H1 (cell line): ENCODE measurements at regions not wholly inside any gene's neighbourhood (a gene's known extent, or its start where the extent isn't known, plus 50 kb on each side); places are given as distances from the start of the nearest gene placed in this dataset.

ENCODE experiments used
- CTCF ChIA-PET: fragments of 300-600 bp; sonication (Branson Sonifier 250); formaldehyde crosslinking; loops from one replicate; lab custom pipeline; 2021; ENCODE audit not compliant: partially characterized antibody; lab: Charles Lee
- POLR2A ChIA-PET: fragments of 300-600 bp; sonication (Branson Sonifier 250); formaldehyde crosslinking; loops from one replicate; lab custom pipeline; 2021; ENCODE audit warnings: inconsistent platforms; ENCODE audit not compliant: partially characterized antibody; lab: Charles Lee
- DNase-seq, 2 experiments: peaks; one replicate each; pipeline versions ENCODE4 v3.0.0 to v3.0.0-alpha.2; 2010 to 2022; ENCODE audit warnings: low spot score in 2 of 2, low read depth in 1 of 2, mixed read lengths in 1 of 2
- FAIRE-seq: peaks from 2 replicates; lab custom pipeline; 2011; peaks lifted over from hg19 to GRCh38; lab: Jason Lieb, UNC
- H2AFZ ChIP-seq: 2 replicates; pipeline ENCODE4 v1.8.1; 2012; ENCODE audit warnings: low read length, inconsistent platforms
- H2AK5ac ChIP-seq: 2 replicates; pipeline ENCODE4 v1.6.1; 2013; ENCODE audit warnings: low read depth, low read length
- H2BK120ac ChIP-seq: replicated peaks from 2 replicates; pipeline ENCODE3; 2013; ENCODE audit warnings: low read depth, low read length, inconsistent platforms
- H2BK12ac ChIP-seq: 2 replicates; pipeline ENCODE4 v1.6.1; 2013; ENCODE audit warnings: low read depth, low read length
- H2BK15ac ChIP-seq: 2 replicates; pipeline ENCODE4 v1.6.1; 2013; ENCODE audit warnings: low read length
- H2BK20ac ChIP-seq: 2 replicates; pipeline ENCODE4 v1.6.1; 2013; ENCODE audit warnings: low read length
- H2BK5ac ChIP-seq: 2 replicates; pipeline ENCODE4 v1.6.1; 2013; ENCODE audit warnings: low read depth, low read length
- H3K14ac ChIP-seq: 2 replicates; pipeline ENCODE4 v1.6.1; 2013; ENCODE audit warnings: inconsistent platforms; ENCODE audit not compliant: insufficient read length
- H3K18ac ChIP-seq: 2 replicates; pipeline ENCODE4 v1.6.1; 2013; ENCODE audit warnings: low read length; ENCODE audit errors: extremely low read depth
- H3K23ac ChIP-seq: 2 replicates; pipeline ENCODE4 v1.6.1; 2013; ENCODE audit warnings: inconsistent platforms; ENCODE audit not compliant: insufficient read length
- H3K23me2 ChIP-seq: 2 replicates; pipeline ENCODE4 v1.6.1; 2013; ENCODE audit warnings: low read depth, low read length
- H3K27ac ChIP-seq: 2 replicates; pipeline ENCODE4 v1.6.1; 2011; ENCODE audit warnings: low read depth, low read length, inconsistent platforms
- H3K27me3 ChIP-seq, 4 experiments: replicated peaks in 1 of 4; 1 replicate in 1 of 4; 2 replicates in 3 of 4; pipeline versions ENCODE4 v1.6.1 to v1.8.1; 2011 to 2013; ENCODE audit warnings: low read length in 3 of 4, mild to moderate bottlenecking in 3 of 4, inconsistent platforms in 2 of 4, mixed read lengths in 2 of 4, moderate library complexity in 1 of 4; ENCODE audit not compliant: control insufficient read depth in 3 of 4, insufficient read depth in 3 of 4; ENCODE audit errors: extremely low read depth in 1 of 4
- H3K36me3 ChIP-seq, 4 experiments: 2 replicates each; pipeline versions ENCODE4 v1.6.1 to v1.8.1; 2011 to 2013; ENCODE audit warnings: mild to moderate bottlenecking in 4 of 4, low read length in 3 of 4, moderate library complexity in 2 of 4, control low read depth in 1 of 4, inconsistent platforms in 1 of 4; ENCODE audit not compliant: insufficient read depth in 4 of 4, control insufficient read depth in 2 of 4
- H3K4ac ChIP-seq: replicated peaks from 2 replicates; pipeline ENCODE3; 2013; ENCODE audit warnings: low read length, low read depth, mixed read lengths, inconsistent platforms; ENCODE audit not compliant: insufficient read length
- H3K4me1 ChIP-seq, 4 experiments: replicated peaks in 1 of 4; 1 replicate in 1 of 4; 2 replicates in 3 of 4; pipeline versions ENCODE4 v1.6.1 to v1.8.1; 2011 to 2013; ENCODE audit warnings: low read length in 3 of 4, inconsistent platforms in 2 of 4, mixed read lengths in 1 of 4; ENCODE audit not compliant: insufficient read depth in 4 of 4, control insufficient read depth in 3 of 4
- H3K4me2 ChIP-seq, 2 experiments: 2 replicates each; pipeline versions ENCODE4 v1.6.1 to v1.8.1; 2011 to 2013; ENCODE audit warnings: low read depth in 2 of 2, low read length in 2 of 2, control low read depth in 1 of 2, inconsistent platforms in 1 of 2, mild to moderate bottlenecking in 1 of 2; ENCODE audit not compliant: insufficient read depth in 1 of 2
- H3K4me3 ChIP-seq, 4 experiments: fragments of 200-600, 300-600 bp in 1 of 4; sonication (generic), shearing (Covaris generic), sonication (Bioruptor Twin) in 1 of 4; 2 replicates each; pipeline versions ENCODE4 v1.5.1 to v1.8.1; 2011 to 2016; ENCODE audit warnings: low read length in 4 of 4, low read depth in 3 of 4, control low read depth in 2 of 4, inconsistent platforms in 2 of 4, mild to moderate bottlenecking in 2 of 4, mixed read lengths in 1 of 4, moderate library complexity in 1 of 4; ENCODE audit not compliant: insufficient read depth in 2 of 4; ENCODE audit errors: extremely low read depth in 1 of 4
- H3K56ac ChIP-seq: replicated peaks from 2 replicates; pipeline ENCODE3; 2013; ENCODE audit warnings: low read depth, mild to moderate bottlenecking, mixed read lengths, low read length, inconsistent platforms; ENCODE audit not compliant: insufficient read length
- H3K79me1 ChIP-seq: 2 replicates; pipeline ENCODE4 v1.6.1; 2013; ENCODE audit warnings: low read depth, low read length, control low read depth
- H3K79me2 ChIP-seq, 2 experiments: 2 replicates each; pipeline versions ENCODE4 v1.6.1 to v1.8.1; 2012 to 2013; ENCODE audit warnings: low read length in 2 of 2, mild to moderate bottlenecking in 2 of 2, inconsistent platforms in 1 of 2; ENCODE audit not compliant: insufficient read depth in 2 of 2, control insufficient read depth in 1 of 2
- H3K9ac ChIP-seq, 4 experiments: replicated peaks in 1 of 4; 1 replicate in 1 of 4; 2 replicates in 3 of 4; pipeline versions ENCODE4 v1.6.1 to v1.8.1; 2011 to 2013; ENCODE audit warnings: low read depth in 3 of 4, low read length in 3 of 4, control low read depth in 2 of 4, mild to moderate bottlenecking in 2 of 4, moderate library complexity in 2 of 4, inconsistent platforms in 1 of 4; ENCODE audit errors: extremely low read depth in 1 of 4
- H3K9me3 ChIP-seq, 2 experiments: 2 replicates each; pipeline versions ENCODE4 v1.6.1 to v1.8.1; 2012 to 2013; ENCODE audit warnings: mild to moderate bottlenecking in 2 of 2, moderate library complexity in 2 of 2, control low read depth in 1 of 2, inconsistent platforms in 1 of 2, low read depth in 1 of 2, low read length in 1 of 2, mixed read lengths in 1 of 2; ENCODE audit not compliant: insufficient read depth in 2 of 2
- H4K20me1 ChIP-seq, 2 experiments: replicated peaks in 1 of 2; 2 replicates each; pipeline versions ENCODE3 to v1.8.1; 2011 to 2013; ENCODE audit warnings: inconsistent platforms in 2 of 2, low read length in 2 of 2, mild to moderate bottlenecking in 1 of 2; ENCODE audit not compliant: insufficient read depth in 2 of 2, control insufficient read depth in 1 of 2
- H4K5ac ChIP-seq: 2 replicates; pipeline ENCODE4 v1.6.1; 2013; ENCODE audit warnings: low read length, low read depth, mixed read lengths, inconsistent platforms; ENCODE audit not compliant: insufficient read length
- H4K8ac ChIP-seq: 2 replicates; pipeline ENCODE4 v1.8.0; 2013; ENCODE audit warnings: mild to moderate bottlenecking, moderate library complexity, low read length, inconsistent platforms; ENCODE audit not compliant: insufficient read depth; ENCODE audit errors: extremely low read depth
- H4K91ac ChIP-seq: replicated peaks from 2 replicates; pipeline ENCODE3; 2013; ENCODE audit warnings: low read length, mixed read lengths, inconsistent platforms; ENCODE audit not compliant: insufficient read length
- BCL11A ChIP-seq, 2 experiments: IDR thresholded peaks; one replicate each; pipeline ENCODE4 v1.6.1; 2011; ENCODE audit warnings: low read depth in 2 of 2, low read length in 2 of 2, mild to moderate bottlenecking in 2 of 2
- FOSL1 ChIP-seq: IDR thresholded peaks from 2 replicates; pipeline ENCODE4 v1.6.1; 2011; ENCODE audit warnings: mild to moderate bottlenecking, low read depth, low read length, moderate library complexity; ENCODE audit not compliant: insufficient read depth
- YY1 ChIP-seq: IDR thresholded peaks from 2 replicates; pipeline ENCODE4 v1.6.1; 2011; ENCODE audit warnings: low read depth, mild to moderate bottlenecking, low read length
- WGBS, 2 experiments: shearing (Covaris generic) in 1 of 2; methylation state at CpG; one replicate each; pipeline versions ENCODE4 v1.1.6 to v1.1.7; 2013 to 2015; ENCODE audit warnings: low lambda C conversion rate in 2 of 2, mixed read lengths in 2 of 2, inconsistent platforms in 1 of 2, low coverage in 1 of 2, missing lambda C conversion rate in 1 of 2; ENCODE audit not compliant: insufficient replicate concordance in 2 of 2, insufficient coverage in 1 of 2, insufficient read length in 1 of 2; ENCODE audit errors: extremely low coverage in 1 of 2, missing lambda C conversion rate in 1 of 2; 5-methylcytosine and 5-hydroxymethylcytosine counted together

- DNase-seq (no peak), FAIRE-seq (no peak)
- Histone ChIP-seq H4K91ac (no peak overlapping the region), H2BK12ac (no peak overlapping the region), H3K27ac (no peak overlapping the region), H3K56ac (no peak overlapping the region), H2BK120ac (no peak overlapping the region), H3K23me2 (no peaks in the 10 kb centered on the region; the same call in 1 of the 2 replicates), H3K4ac (no peak overlapping the region), H3K23ac (no peak overlapping the region), H3K36me3 (no peaks in the 10 kb centered on the region), H2AK5ac (no peak overlapping the region), H3K4me1 (no peaks in the 10 kb centered on the region), H3K27me3 (no peaks in the 10 kb centered on the region), H2BK20ac (no peak overlapping the region), H3K4me3 (no peak overlapping the region), H3K9me3 (no peaks in the 10 kb centered on the region), H3K79me1 (no peaks in the 10 kb centered on the region), H2BK5ac (no peak overlapping the region), H3K14ac (no peak overlapping the region), H4K5ac (no peak overlapping the region), H4K20me1 (no peaks in the 10 kb centered on the region), H3K9ac (no peak overlapping the region), H2AFZ (no peak overlapping the region), H3K4me2 (no peak overlapping the region), H2BK15ac (no peak overlapping the region), H3K18ac (no peak overlapping the region), H3K79me2 (no peaks in the 10 kb centered on the region), H4K8ac (no peak overlapping the region)
- 94% methylated on average over 2 of the region's 2 CpGs; no CpG with 5 or more reads in 1 of the 2 experiments for WGBS, 2 experiments
- ChIA-PET CTCF (no interaction called here), POLR2A (no interaction called here)
- no peak for TF ChIP-seq YY1
- no peak for TF ChIP-seq FOSL1
- TF ChIP-seq BCL11A (IDR thresholded peaks at IDR 0.05; ENCODE audit: low read depth in 2 of 2, low read length in 2 of 2): no peak
These were observed 249.6 kb upstream of the G2E3 start for GRCh38 chr14:30309405-30309804.
